Right cardiac atrium (tissue), 5 donors: ENCODE measurements at regions not wholly inside any gene's neighbourhood (a gene's known extent, or its start where the extent isn't known, plus 50 kb on each side); places are given as distances from the start of the nearest gene placed in this dataset.

ENCODE experiments used
- ATAC-seq, 2 donors: fragments of 200-7000 bp; cut with Tn5 transposase; one replicate each; pipeline versions ENCODE4 v1.8.0 to v1.9.1; 2020; ENCODE audit warnings: moderate library complexity in 2 of 2, mild to moderate bottlenecking in 1 of 2
- DNase-seq, 3 donors: peaks; one replicate each; pipeline ENCODE4 v3.0.0-alpha.2; 2020
- H3K27ac ChIP-seq: one replicate; pipeline ENCODE4 v1.5.1; 2013; ENCODE audit warnings: mild to moderate bottlenecking, low read length, control low read depth, moderate library complexity
- H3K27me3 ChIP-seq: one replicate; pipeline ENCODE4 v1.6.1; 2013; ENCODE audit not compliant: control insufficient read depth, insufficient read depth
- H3K4me1 ChIP-seq: one replicate; pipeline ENCODE4 v1.6.1; 2013; ENCODE audit warnings: low read length; ENCODE audit not compliant: control insufficient read depth, insufficient read depth
- H3K4me3 ChIP-seq: one replicate; pipeline ENCODE4 v1.5.1; 2013; ENCODE audit warnings: low read length, control low read depth
- H3K9me3 ChIP-seq: one replicate; pipeline ENCODE4 v1.6.1; 2013; ENCODE audit warnings: low read length; ENCODE audit not compliant: control insufficient read depth
- WGBS: extraction: QIAGEN DNeasy Blood & Tissue Kit; methylation state at CpG from one replicate; pipeline ENCODE4 v1.1.7; 2013; 5-methylcytosine and 5-hydroxymethylcytosine counted together
- intact Hi-C, 4 donors: fragments of 100-400 bp; cut with DNase I; formaldehyde crosslinking; loops; one replicate each; pipeline versions ENCODE4 v1.11.0 to v1.14.0; 2022 to 2023
- donor health status: healthy with polysubstance abuse.
- donor health status: DM: no; HTN: yes; CAD: no.
- donor health status: DM: no; HTN: no; CAD: no.
- donor health status: DM: no; HTN: yes; CAD: no; lungs with severe emphysema.
- donor health status: DM: yes; HTN: yes; CAD: no.

DNA sequence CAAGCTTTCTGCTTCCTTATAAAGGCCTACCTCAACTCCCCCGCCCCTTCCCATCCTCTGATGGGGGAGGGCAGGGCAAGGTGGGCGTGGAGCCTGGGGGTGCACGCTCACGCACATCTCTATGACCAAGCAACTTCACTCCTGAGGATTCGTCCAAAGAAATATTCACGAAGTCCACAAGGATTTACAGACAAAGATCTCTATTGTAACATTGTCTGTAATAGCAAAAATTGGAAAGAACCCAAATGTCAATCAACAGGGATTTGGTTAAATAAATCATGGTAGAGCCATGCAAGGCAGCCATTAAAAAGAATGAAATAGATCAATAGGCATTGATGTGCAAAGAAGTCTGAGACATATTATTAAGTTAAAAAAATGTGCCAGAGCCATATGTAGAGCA lies 130.4 kb upstream of the AFDN start:
- no peaks in the 10 kb centered on the region for H3K27me3 ChIP-seq
- DNase-seq (no peak), ATAC-seq (no peak)
- intact Hi-C loops: no loop called here
- H3K9me3 ChIP-seq: no peaks in the 10 kb centered on the region
- 90% methylated on average over 6 of the region's 6 CpGs for WGBS
- H3K27ac ChIP-seq: no peak overlapping the region
- peaks cover 5% of the 10 kb centered on the region for H3K4me1 ChIP-seq
- H3K4me3 ChIP-seq: no peak overlapping the region

DNA sequence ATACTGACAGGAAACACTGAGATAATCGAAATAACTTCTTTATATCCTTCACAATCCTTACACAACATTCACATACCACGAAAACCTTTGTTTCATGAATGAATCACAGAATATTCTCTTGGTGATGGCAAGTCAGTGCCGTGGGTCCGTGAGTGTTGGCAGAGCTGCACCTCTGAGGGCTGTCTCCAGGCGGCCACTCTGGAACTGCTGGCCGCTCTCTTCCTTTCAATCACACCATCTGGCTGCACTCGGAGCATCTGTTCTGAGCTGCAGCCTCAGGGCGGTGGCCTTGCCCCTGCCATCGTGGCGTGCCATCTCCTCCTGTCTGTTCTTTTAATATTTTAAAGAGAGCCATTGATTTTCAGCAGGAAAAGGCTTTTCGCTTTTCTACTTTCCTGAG lies 129.4 kb upstream of the AFDN start:
- ATAC-seq (no peak), DNase-seq (peak in 1 of 3 donors; percentile 60)
- intact Hi-C loops: no loop called here
- WGBS: 65% methylated on average over 11 of the region's 11 CpGs
- no peak overlapping the region for H3K4me3 ChIP-seq
- peaks cover 5% of the 10 kb centered on the region for H3K4me1 ChIP-seq
- no peaks in the 10 kb centered on the region for H3K27me3 ChIP-seq
- H3K9me3 ChIP-seq: no peaks in the 10 kb centered on the region
- no peak overlapping the region for H3K27ac ChIP-seq

- DNase-seq: peak in 1 of 3 donors; percentile 53
- Histone ChIP-seq H3K4me1 (peaks cover 5% of the 10 kb centered on the region), H3K9me3 (no peaks in the 10 kb centered on the region), H3K27me3 (no peaks in the 10 kb centered on the region), H3K4me3 (no peak overlapping the region), H3K27ac (no peak overlapping the region)
- 97% methylated on average over 12 of the region's 12 CpGs for WGBS
- intact Hi-C loops: no loop called here
- ATAC-seq: peak in 1 of 2 donors; percentile 17
Measured at GRCh38 chr6:167698540-167698939, 128.2 kb upstream of the AFDN start.

DNA sequence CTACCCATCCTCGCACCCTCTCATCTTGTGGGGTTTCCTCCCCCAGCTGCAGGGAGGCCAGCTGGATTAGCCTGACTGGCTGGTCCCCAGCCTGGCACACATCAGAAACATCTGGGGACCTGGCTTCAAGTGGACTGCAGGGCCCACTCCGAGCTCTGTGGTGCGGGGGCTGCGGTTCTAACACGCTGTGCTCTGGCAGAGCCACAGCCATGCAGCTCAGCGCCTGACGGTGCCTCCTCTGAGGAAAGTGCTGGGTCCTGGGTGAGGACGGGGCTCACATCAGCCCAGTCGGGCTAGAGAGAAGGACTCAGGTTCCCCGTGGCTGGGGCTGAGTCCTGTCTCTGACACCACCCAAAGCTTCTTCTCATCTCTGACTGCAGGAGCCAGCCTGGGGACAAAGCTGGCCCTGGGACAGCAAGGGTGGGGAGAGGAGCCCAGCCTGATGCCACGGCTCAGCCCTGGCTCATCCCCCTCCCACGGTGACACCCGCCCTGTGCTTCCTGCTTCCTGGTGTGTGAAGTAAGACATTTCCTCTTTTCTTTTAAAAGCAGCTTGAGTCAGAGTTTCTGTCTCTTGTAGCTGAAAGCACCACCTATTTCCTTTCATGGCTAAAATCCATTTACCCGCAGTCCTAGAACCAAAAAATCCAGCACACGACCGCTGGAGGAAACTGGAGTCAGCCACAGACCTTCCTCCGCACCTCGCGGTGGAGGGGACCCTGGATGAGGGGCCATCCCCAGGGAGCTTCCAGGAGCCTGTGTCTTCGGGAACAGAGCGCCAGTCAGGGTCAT lies 127.4 kb upstream of the AFDN start:
- DNase-seq: peak; percentile 87 to 92 (median 91)
- H3K27ac ChIP-seq: peak overlapping the region; percentile 77
- H3K27me3 ChIP-seq: no peaks in the 10 kb centered on the region
- WGBS: 33% methylated on average over 21 of the region's 21 CpGs
- intact Hi-C loops: no loop called here
- ATAC-seq: peak; percentile 95 to 98
- H3K4me3 ChIP-seq: no peak overlapping the region
- peaks cover 5% of the 10 kb centered on the region for H3K4me1 ChIP-seq
- no peaks in the 10 kb centered on the region for H3K9me3 ChIP-seq

DNA sequence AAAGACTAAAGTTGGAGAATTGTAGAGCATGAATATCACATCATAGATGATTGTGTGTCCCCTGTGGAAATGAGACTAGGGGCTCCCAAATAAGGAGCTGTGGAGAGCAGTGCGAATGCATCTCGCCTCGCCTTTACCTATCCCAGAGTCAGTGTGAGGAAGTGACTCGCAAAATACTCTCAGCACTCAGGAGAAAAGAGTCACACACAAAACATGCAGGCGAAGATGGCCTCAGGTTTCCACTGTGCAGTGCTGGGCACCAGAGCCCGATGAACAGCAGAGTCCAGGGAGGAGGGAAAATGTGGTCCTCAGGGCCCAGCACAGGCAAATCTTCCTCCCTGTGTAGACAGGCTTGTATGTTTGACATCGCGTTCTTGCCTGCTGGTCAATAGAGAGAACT lies 126.5 kb upstream of the AFDN start:
- H3K27ac ChIP-seq: peak overlapping the region; percentile 53

GRCh38 chr6:167701010-167701409 lies 125.7 kb upstream of the AFDN start:
- Histone ChIP-seq H3K27ac (no peak overlapping the region), H3K4me1 (peaks cover 5% of the 10 kb centered on the region), H3K9me3 (no peaks in the 10 kb centered on the region), H3K27me3 (no peaks in the 10 kb centered on the region), H3K4me3 (no peak overlapping the region)
- intact Hi-C loops: no loop called here
- DNase-seq (no peak), ATAC-seq (no peak)
- 90% methylated on average over 12 of the region's 12 CpGs for WGBS

More for the DNA sequence above, 126.5 kb upstream of the AFDN start:
- no peak for DNase-seq
- intact Hi-C loops: no loop called here
- Histone ChIP-seq H3K9me3 (no peaks in the 10 kb centered on the region), H3K4me1 (peaks cover 5% of the 10 kb centered on the region), H3K27me3 (no peaks in the 10 kb centered on the region), H3K4me3 (no peak overlapping the region)
- ATAC-seq: no peak
- 81% methylated on average over 8 of the region's 8 CpGs for WGBS

GRCh38 chr6:167702241-167702827 lies 124.4 kb upstream of the AFDN start:
- no peak for DNase-seq
- 92% methylated on average over 8 of the region's 8 CpGs for WGBS
- no peak overlapping the region for H3K27ac ChIP-seq
- H3K4me3 ChIP-seq: no peak overlapping the region
- H3K9me3 ChIP-seq: no peaks in the 10 kb centered on the region
- intact Hi-C loops: no loop called here
- no peaks in the 10 kb centered on the region for H3K27me3 ChIP-seq
- ATAC-seq: no peak
- H3K4me1 ChIP-seq: peaks cover 5% of the 10 kb centered on the region

GRCh38 chr6:167703347-167703746 lies 123.4 kb upstream of the AFDN start:
- intact Hi-C loops: no loop called here
- no peak for ATAC-seq

GRCh38 chr6:167703781-167704180 lies 122.9 kb upstream of the AFDN start:
- 91% methylated on average over 10 of the region's 10 CpGs for WGBS
- intact Hi-C loops: no loop called here
- H3K4me1 ChIP-seq: peaks cover 2% of the 10 kb centered on the region
- H3K27ac ChIP-seq: no peak overlapping the region
- no peaks in the 10 kb centered on the region for H3K9me3 ChIP-seq
- DNase-seq (no peak), ATAC-seq (no peak)
- H3K4me3 ChIP-seq: no peak overlapping the region
- no peaks in the 10 kb centered on the region for H3K27me3 ChIP-seq

More at GRCh38 chr6:167703347-167703746, 123.4 kb upstream of the AFDN start:
- 92% methylated on average over 10 of the region's 10 CpGs for WGBS
- no peaks in the 10 kb centered on the region for H3K9me3 ChIP-seq
- H3K4me1 ChIP-seq: peaks cover 5% of the 10 kb centered on the region
- H3K4me3 ChIP-seq: no peak overlapping the region
- no peaks in the 10 kb centered on the region for H3K27me3 ChIP-seq
- DNase-seq: no peak
- no peak overlapping the region for H3K27ac ChIP-seq

DNA sequence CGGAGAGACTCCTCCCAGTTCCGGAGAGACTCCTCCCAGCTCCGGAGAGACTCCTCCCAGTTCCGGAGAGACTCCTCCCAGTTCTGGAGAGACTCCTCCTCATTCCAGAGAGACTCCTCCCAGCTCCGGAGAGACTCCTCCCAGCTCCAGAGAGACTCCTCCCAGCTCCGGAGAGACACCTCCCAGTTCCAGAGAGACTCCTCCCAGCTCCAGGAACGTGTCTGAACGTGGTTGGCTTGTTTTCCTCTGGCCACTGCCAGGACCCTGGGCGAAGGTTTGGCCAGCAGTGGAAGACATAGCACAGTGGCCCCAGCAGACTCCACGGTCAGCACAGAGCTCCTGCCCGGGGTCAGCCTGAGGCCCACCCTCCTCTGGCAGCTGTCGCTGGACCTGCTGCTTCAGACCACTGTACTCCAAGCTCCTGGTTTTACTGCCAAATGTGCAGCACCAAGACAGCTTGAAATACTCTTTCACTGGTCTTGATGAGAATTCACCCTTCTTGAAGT lies 122.3 kb upstream of the AFDN start:
- peak; percentile 15 to 54 for ATAC-seq
- H3K4me1 ChIP-seq: no peaks in the 10 kb centered on the region
- H3K9me3 ChIP-seq: no peaks in the 10 kb centered on the region
- peak in 1 of 3 donors; percentile 72 for DNase-seq
- intact Hi-C loops: no loop called here
- no peak overlapping the region for H3K4me3 ChIP-seq
- 72% methylated on average over 12 of the region's 12 CpGs for WGBS
- H3K27me3 ChIP-seq: no peaks in the 10 kb centered on the region
- no peak overlapping the region for H3K27ac ChIP-seq

DNA sequence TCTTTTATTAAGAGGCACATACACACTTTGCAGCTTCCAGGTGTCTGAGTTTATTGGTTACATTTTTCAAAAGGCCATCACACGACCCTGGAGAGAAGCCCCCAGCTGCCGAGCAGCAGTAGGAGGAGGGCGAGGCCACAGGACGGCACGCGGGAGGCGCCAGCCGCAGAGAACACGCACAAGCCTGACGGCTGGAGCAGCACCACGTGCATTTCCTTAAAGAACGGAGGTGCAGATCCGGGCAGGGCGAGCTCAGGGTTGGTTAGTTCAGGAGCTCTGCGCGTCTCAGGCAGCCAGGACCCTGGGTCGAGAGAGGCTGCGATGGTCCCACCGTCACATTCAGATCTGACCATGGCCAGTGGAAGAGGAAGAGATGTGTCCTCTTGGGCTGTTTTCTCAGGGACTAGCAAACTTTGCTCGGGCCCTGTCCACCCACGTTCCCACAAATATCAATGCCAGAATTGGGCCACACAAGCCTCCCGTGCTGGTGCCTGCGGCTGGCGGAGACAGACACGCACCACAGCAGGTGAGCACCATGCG lies 121.4 kb upstream of the AFDN start:
- 85% methylated on average over 26 of the region's 26 CpGs for WGBS
- H3K27ac ChIP-seq: no peak overlapping the region
- no peak overlapping the region for H3K4me3 ChIP-seq
- intact Hi-C loops: no loop called here
- no peaks in the 10 kb centered on the region for H3K9me3 ChIP-seq
- H3K4me1 ChIP-seq: no peaks in the 10 kb centered on the region
- no peak for ATAC-seq
- no peaks in the 10 kb centered on the region for H3K27me3 ChIP-seq
- no peak for DNase-seq
